ENCODE measurements at regions not wholly inside any gene's neighbourhood (a gene's known extent, or its start where the extent isn't known, plus 50 kb on each side); places are given as distances from the start of the nearest gene placed in this dataset.
A peak's percentile ranks its signal among the peaks of the same experiment; 100 is the strongest.
"Not testable (repeated sequence)": the region's sequence is repeated elsewhere in the genome, so short reads cannot be mapped to it uniquely, and the experiment has no call there.

GRCh38 chr7:20466543-20467021, 135.9 kb downstream of the ITGB8 start:
- no peak for DNase-seq

DNA sequence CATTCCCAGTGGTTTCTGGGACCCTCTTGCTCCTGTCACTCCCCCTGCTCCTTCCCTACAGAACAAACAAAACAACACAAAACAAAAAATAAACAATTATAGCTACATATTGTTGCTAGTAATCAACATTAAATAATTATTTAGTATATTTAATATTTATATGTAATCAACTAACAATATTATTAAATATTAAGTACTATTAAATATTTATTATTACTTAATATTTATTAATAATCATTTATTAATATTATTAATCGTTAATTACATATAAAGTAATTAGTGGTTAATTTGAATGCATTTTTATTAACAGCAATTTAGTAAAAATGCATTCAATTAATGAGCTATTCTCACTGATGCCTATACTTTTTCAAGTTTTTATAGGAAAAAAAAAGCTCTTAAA, 139.4 kb downstream of the ITGB8 start:
- DNase-seq: no peak

GRCh38 chr7:20470726-20471125, 140.0 kb downstream of the ITGB8 start:
- no peak for DNase-seq

DNA sequence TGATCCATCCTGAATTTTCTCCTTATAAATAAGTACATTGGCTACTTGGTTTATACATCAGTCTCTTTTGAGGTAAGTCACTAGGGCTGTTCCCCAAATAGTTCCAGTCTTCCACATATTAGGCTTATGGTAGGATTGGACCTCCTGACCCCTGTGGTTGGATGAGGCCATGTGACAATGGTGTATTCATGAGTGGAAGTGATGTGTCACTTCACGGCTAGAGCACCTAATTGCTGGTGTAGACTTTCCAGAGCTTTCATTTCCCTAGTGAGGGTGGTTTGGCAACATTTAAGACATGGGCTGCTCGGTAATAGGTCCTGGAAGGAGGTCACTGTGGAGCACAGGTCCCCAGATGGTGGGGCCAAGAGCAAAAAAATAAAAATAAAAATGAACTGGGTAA, 141.2 kb upstream of the ABCB5 start:
- DNase-seq: no peak

- DNase-seq: no peak
Measured at GRCh38 chr7:20475756-20476155, 139.7 kb upstream of the ABCB5 start.

- DNase-seq: no peak
Measured at GRCh38 chr7:20477067-20477466, 138.4 kb upstream of the ABCB5 start.

DNA sequence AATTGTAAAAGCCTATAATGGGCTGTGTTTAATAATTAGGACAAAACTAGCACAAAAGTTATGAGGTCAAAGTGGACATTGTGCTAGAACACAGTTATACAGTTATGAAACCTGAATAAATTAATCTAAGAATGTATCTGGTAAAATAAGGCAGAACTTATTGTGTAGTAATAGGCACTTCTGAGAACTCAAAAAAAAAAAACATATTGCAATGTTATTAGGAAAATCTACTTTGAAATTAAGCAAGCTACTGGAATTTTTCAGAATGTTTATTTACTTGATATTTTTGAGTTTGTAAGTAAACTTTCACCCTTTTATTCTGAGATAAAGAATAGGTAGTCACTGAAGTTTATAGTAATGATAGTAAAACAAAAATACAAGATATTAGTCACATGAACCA, 135.8 kb upstream of the ABCB5 start:
- DNase-seq: no peak

GRCh38 chr7:20482071-20482470, 133.4 kb upstream of the ABCB5 start:
- DNase-seq: no peak

DNA sequence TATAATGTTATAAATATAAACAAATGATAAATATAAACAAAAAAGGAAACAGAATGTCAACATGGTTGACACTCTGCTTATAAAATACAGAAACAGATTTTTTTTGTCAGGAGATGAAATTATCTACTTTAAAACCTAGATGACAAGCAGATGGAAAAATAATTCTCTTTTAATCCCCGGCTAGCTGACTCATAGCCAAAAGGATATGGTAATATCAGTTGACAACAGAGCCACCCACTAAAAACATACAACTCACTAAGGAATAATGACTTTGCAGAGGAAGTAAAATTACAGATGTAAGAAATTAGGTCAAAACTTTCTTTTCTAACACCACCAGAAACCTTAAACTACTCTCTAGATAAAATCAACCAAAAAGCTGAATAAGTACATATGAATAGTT, 131.1 kb upstream of the ABCB5 start:
- no peak for DNase-seq

DNA sequence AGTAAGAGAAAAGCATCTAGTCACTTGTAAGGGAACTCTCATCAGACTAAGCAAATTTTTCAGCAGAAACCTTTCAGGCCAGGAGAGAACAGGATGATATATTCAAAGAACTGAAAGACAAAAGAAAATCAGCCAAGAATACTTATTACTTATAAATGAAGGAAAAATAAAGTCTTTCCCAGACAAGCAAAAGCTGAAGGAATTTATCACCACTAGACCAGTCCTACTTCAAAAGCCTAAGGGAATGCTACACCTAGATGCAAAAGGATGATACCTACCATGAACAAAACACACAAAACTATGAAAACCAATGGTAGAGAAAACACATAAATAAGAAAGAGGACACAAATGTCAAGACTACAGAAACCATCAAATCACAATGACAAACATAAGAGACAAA, 126.6 kb upstream of the ABCB5 start:
- no peak for DNase-seq

- no peak for DNase-seq
Measured at GRCh38 chr7:20491284-20491683, 124.2 kb upstream of the ABCB5 start.

DNA sequence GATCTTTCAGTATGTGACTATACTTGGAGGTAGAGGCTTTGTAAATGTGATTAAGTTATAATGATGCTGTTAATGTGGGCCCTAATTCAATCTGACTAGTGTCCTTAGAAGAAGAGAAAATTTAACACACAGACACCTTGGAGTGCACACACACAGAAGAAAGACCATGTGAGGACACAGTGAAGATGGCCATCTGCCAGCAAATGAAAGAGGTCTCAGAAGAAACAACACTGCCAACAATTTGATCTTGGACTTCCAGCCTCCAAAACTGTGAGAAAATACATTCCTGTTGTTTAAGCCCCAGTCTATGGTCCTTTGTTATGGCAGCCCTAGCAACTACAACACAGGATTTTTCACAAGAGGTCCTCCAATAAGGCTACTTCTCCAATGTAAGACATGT, 120.9 kb upstream of the ABCB5 start:
- DNase-seq: no peak

DNA sequence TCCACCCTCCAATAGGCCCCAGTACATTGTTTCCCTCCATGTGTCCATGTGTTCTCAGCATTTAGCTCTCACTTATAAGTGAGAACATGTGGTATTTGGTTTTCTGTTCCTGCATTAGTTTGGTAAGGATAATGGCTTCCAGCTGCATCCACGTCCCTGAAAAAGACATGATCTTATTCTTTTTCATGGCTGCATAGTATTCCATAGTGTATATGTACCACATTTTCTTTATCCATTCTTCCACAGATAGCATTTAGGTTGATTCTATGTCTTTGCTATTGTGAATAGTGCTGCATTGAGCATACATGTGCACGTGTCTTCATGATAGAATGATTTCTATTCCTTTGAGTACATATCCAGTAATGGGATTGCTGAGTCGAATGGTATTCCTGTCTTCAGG, 114.0 kb upstream of the ABCB5 start:
- not testable (repeated sequence) for DNase-seq

GRCh38 chr7:20503278-20503950, 112.1 kb upstream of the ABCB5 start:
- no peak for DNase-seq

- no peak for DNase-seq
Measured at GRCh38 chr7:20504060-20504459, 111.4 kb upstream of the ABCB5 start.

DNA sequence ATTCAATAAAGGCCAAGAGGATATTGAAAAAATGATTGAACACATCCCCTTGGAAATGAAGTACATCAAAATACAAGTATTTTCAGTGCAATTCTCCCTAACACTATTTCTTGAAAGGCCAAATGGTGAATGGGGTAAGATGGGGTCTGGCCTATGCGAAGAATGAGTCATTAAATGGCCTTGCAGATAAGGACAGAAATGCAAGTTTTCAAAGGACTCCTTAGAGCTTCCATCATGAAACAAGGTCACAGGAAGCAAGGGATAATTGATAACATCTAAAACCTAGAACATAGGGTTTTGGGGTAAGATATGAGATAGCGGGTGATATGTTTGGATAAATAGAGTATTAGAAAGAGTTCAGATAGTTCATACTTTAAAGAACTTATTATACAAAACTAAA, 109.3 kb upstream of the ABCB5 start:
- DNase-seq: no peak

- DNase-seq: no peak
Measured at GRCh38 chr7:20507157-20507556, 108.3 kb upstream of the ABCB5 start.

DNA sequence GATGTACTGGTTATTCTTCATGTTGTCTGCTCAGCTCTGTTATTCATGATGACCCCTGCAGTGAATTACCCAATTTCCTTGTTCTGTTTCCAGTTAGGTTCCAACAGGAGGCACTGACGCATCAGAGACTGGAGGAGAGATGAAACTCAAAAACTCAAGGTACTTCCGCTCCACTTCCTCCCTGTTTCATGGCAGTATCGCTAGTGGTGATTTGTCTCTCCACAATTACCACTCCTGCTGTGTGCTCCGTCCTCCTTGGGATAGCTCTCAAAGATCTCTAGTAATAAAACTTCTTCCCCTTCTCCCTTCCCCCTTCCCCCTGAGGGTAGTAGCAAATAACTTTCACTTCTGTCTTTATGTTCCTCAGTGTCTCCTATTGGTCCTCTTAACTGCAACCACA, 107.4 kb upstream of the ABCB5 start:
- no peak for DNase-seq

GRCh38 chr7:20509892-20510572, 105.4 kb upstream of the ABCB5 start:
- DNase-seq: no peak

DNA sequence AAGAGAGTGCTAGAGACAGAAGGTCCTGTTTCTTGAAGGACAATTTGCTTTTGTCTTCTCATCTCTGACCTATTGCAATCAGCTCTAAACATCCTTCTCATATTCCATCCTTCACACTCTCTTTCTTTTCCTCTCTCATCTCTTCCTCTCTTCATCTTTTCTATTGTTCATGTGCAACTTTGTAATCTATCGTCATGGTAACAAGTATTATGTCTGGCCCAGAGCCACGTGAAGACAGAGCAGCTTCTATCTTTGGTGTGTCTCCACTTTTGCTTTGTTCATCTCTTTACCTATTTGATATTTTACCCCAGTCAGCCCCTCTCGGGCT, 104.9 kb upstream of the ABCB5 start:
- no peak for DNase-seq

GRCh38 chr7:20513341-20513740, 102.1 kb upstream of the ABCB5 start:
- DNase-seq: no peak

- DNase-seq: no peak
Measured at GRCh38 chr7:20513897-20514296, 101.6 kb upstream of the ABCB5 start.

DNA sequence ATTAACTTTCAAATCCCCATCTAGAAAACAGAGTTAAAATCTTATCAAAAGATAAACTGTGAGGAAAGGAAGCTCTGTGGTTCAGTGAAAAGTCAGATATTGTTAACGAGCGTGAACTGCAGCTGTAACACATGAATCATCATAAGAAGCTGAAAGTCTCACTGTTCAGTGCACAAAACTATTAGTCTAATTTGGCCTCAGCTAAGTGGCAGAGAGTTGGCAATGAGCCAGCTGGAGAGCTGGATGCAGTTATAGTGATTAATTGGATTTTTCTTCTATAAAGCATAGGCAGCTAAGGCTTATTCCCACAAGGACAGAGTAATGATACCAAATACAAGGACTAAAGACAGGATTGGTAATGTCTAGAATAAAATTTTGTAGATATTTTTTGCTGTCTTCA, 101.1 kb upstream of the ABCB5 start:
- peak; percentile 43 for DNase-seq

- peak; percentile 40 for DNase-seq
Measured at GRCh38 chr7:20519645-20520044, 95.8 kb upstream of the ABCB5 start.

- no peak for DNase-seq
Measured at GRCh38 chr7:20520530-20520929, 94.9 kb upstream of the ABCB5 start.

All from midbrain (tissue), 1 donor.